Stomach (tissue), 4 donors: ENCODE measurements at regions not wholly inside any gene's neighbourhood (a gene's known extent, or its start where the extent isn't known, plus 50 kb on each side); places are given as distances from the start of the nearest gene placed in this dataset.

Source experiments
- CTCF ChIP-seq, 7 experiments: fragments of 450-650 bp in 4 of 7; fragments of 200-600 bp in 3 of 7; sonication (generic) in 3 of 7; IDR thresholded peaks; one replicate each; pipeline ENCODE4 v1.5.1; 2016 to 2019; ENCODE audit warnings: antibody characterized with exemption in 7 of 7, control low read depth in 2 of 7, mild to moderate bottlenecking in 1 of 7
- EP300 ChIP-seq: sonication (generic); formaldehyde crosslinking; IDR thresholded peaks from one replicate; pipeline ENCODE4 v1.6.1; 2017; ENCODE audit warnings: antibody characterized with exemption
- POLR2A ChIP-seq, 4 donors: fragments of 450-650 bp; IDR thresholded peaks; one replicate each; pipeline ENCODE4 v1.6.1; 2016; ENCODE audit warnings: antibody characterized with exemption in 4 of 4, control low read depth in 2 of 4, mild to moderate bottlenecking in 1 of 4, moderate library complexity in 1 of 4
- POLR2AphosphoS5 ChIP-seq, 3 donors: sonication (generic); formaldehyde crosslinking; IDR thresholded peaks; one replicate each; pipeline ENCODE4 v1.6.1; 2016; ENCODE audit warnings: antibody characterized with exemption in 3 of 3

GRCh38 chr11:15346907-15347306, 232.2 kb downstream of the INSC start:
- no peak for TF ChIP-seq CTCF (IDR thresholded peaks at IDR 0.05)
- TF ChIP-seq POLR2A (IDR thresholded peaks at IDR 0.05): no peak
- TF ChIP-seq EP300: no peak
- TF ChIP-seq POLR2AphosphoS5 (IDR thresholded peaks at IDR 0.05): no peak
